ENCODE measurements at regions not wholly inside any gene's neighbourhood (a gene's known extent, or its start where the extent isn't known, plus 50 kb on each side); places are given as distances from the start of the nearest gene placed in this dataset.

DNA sequence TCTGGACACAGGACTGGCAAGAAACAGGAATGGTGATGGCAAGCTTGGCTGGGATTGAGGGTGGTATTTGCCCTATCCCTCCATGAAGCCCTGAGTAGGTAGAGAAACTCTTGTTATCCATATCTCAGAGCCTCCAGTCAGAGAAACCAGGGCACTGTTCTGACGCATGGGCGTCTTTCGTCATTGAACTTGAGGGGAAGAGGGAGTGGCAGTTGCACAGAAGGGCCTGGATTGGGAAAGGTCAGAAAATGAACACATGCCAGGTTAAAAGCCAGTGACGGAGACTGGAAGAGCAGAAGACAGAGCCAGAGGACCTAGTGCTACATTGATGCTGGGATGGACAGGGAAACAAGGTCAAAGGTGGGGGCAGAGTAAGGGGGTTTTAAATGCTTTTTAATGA lies 516.7 kb downstream of the PLPP3 start:
- no peak for DNase-seq

DNA sequence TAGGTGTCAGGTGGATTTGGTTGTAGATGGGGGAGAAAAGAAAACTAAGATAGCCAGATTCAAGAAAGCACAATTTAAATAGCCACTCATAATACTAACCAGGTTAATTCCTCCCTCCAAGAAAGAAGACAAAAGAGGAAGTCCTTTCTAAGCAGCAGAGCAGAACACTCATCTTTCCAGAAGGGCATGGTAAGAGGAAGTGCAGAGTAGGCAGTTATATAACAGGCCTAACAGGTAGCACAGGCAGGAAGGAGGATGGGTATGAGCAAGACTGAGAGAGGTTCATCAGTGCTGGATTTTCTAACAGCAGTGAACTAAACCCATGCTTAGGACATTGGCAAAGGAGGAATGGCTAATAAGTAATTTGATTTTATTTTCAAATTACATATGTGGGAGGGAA lies 517.5 kb downstream of the PLPP3 start:
- no peak for DNase-seq

- no peak for DNase-seq
Observed at GRCh38 chr1:56060906-56061305, 518.5 kb downstream of the PLPP3 start.

GRCh38 chr1:56057466-56058405 lies 521.6 kb downstream of the PLPP3 start:
- no peak for DNase-seq

GRCh38 chr1:56056438-56057287 lies 522.7 kb downstream of the PLPP3 start:
- DNase-seq, result no peak

- DNase-seq, result no peak
Observed at GRCh38 chr1:56054959-56055358, 524.4 kb downstream of the PLPP3 start.

DNA sequence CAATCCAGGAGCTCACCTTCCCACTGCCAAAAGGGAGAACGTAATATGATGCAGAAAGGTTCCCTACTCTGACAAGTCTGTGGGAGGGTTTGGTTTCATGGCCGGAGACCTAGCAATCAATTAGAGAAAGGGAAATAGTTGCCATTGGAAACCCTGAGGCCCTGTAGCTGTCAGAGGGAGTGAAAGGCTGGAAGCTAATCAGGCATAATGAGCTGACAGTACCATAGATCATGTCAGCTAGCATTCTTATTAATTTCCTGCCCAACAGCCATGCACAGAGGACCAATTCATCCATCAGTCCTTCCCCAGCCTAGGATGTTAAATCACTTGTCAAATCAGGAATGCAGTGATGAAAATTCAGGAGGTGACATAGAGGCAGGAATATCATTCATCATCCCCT lies 527.3 kb downstream of the PLPP3 start:
- no peak for DNase-seq

DNA sequence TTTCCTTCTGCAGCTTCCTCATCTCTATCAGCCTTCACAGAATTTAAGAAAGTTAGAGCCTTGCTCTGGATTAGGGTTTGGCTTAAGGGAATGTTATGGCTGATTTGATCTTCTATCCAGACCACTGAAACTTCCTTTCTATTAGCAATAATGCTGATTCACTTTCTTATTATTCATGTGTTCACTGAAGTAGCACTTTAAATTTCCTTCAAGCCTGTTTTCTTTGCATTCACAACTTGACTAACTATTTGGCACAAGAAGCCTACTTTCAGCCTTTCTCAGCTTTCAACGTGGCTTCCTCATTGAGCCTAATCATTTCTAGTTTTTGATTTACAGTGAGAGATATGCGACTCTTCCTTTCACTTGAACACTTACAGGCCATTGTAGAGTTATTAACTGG lies 528.5 kb downstream of the PLPP3 start:
- no peak for DNase-seq

DNA sequence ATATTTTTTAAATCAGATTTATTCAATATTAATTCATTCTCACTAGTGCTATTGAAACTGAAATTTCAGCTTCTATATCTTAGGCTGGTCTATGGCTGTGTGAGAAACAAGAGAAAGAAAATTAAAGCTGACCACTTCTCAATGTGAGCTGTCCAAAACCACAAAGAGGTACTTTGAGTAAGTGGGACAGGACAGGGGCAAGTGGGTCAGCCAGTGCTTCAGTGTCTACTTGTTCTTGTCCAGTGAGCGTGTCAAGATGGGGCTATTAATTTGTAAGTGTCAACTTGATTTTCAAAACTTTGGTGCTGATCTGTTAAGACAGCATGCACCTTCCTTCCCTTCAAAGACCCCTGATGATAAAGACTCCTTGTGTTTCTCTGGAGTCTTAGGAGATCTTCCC lies 533.9 kb downstream of the PLPP3 start:
- no peak for DNase-seq

DNA sequence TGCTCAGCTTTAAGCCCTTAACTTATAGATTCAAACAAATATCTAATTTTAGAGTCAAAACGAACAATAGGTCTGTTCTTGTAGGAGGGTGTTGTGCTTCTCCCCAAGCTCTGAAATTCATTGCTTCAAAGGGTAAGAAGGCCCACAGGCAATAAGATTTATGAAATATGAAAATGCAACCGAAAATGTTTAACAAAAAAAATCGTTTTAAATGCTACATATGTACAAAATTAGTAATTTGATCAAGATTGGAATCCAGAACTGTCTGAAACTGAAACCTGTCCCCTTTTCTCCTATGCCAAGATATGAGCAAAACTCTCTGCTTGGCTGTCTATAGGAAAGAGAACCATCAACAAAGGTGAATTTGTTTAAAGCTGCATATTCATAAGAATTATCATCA lies 534.3 kb downstream of the PLPP3 start:
- DNase-seq, result no peak

DNA sequence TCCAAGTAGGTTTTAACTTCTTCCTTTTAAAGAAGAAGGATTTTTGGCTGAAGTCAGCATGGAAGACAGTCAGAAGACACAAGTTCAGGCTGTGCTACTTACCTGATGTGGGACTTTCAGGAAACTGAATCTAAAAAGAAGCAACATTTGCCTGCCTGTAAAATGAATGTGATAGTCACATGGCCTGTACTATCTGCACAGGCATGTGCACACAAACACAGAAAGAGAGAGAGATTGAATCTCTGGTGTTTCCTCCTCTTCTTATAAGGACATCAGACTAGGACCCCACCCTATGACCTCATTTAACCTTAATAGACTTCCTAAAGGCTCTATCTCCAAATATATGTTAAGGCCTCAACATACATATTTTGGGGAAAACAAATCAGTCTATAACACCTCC lies 542.9 kb downstream of the PLPP3 start:
- no peak for DNase-seq

- DNase-seq, result no peak
Observed at GRCh38 chr1:56034847-56035481, 544.4 kb downstream of the PLPP3 start.

GRCh38 chr1:56034222-56034621 lies 545.1 kb downstream of the PLPP3 start:
- no peak for DNase-seq

GRCh38 chr1:56033321-56034037 lies 545.9 kb downstream of the PLPP3 start:
- no peak for DNase-seq

DNA sequence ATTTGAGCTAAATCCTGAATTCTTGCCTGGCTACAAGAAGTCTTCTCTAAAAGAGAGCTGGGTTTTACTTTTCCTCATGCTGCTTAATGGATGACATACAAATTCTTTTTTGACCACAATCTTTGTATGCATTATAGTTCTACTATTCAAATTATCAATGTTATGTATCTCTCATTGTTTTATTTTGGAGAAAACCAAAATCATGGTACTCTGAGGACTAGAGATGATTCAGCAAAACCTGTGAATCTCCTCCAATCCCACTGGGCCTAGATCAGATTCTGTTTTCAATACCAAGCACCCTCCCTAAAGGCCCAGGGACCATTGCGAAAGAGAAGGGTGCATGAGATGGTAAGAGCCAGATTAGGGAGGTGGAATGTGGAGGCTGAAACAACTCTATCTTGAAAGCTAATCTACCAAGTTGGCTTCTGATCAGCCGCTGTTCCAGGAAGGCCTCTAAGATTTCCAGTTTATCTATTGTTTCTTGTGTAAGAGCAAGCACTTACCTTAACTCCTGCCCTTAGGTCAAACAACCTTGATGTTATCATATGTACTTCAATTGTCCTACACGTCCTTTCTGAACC lies 547.2 kb downstream of the PLPP3 start:
- no peak for DNase-seq

DNA sequence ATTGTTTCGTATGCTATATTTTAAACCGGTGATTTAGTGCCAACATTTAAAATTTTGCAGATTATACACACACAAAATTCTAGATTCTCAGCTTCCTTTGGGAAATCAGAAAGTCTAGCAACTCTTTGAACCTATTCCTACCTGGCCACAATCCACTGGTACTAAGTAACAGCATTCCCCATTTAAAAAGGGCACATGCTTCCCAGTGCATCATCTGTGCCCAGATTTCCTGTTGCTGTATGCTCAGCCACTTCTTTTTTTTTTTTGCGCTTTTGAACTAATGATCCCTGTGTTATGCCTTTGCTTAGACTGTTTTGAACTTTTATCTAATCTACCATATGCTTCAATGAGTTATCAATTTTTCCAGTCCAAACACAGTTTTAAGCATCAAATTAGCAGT lies 548.4 kb downstream of the PLPP3 start:
- DNase-seq, result no peak

DNA sequence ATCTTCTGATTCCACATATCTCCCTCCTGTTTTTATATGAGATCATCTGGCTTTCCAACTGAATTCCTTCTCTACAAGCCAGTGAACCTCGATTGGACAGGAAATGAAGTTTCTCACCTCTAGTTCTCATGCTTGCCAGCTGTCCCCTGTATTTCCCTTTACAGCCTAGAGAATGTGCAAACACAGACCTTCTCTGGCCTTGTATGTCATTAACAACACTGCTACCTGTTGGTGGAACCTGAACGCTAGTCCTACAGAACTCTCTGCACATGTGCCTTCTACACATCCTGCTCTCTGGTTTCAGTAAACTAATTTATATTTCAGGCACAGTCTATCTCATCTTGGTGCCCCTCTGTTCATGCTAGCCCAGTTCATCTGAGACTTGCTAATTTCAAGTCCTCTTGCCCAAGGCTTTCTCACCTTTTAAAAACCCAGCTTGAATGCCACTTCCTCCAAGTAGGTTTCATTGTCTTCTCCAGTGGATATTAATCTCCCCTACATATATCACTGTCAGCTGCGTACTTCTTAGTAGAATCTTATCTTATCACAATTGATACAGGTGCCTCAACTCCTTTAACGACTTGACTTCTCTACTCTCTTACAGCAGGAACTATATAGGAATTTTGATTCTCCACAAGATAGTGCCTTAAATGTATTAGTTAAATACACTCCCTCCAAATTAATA lies 549.9 kb downstream of the PLPP3 start:
- no peak for DNase-seq

GRCh38 chr1:56028911-56029310 lies 550.5 kb downstream of the PLPP3 start:
- DNase-seq, result no peak

- DNase-seq, result no peak
Observed at GRCh38 chr1:56028244-56028643, 551.1 kb downstream of the PLPP3 start.

DNA sequence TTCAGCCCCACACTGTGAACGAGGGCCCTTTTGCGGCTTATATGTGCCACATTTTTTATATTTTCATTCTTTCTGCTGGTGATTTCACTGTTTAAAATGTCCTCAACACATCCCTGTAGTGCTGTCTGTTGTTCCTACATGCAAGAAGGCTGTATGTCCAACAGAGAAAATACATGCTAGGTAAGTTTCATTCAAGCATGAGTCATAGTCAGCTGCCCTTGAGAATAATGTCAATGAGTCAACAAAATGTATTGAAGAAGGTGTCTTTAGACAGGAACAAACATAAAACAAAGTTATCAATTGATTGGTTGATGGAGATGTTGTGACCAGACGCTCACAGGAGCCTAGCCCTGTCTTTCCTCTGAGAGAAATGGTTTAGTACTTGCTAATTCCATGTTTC lies 553.4 kb downstream of the PLPP3 start:
- no peak for DNase-seq

GRCh38 chr1:56024155-56024554 lies 555.2 kb downstream of the PLPP3 start:
- no peak for DNase-seq

- DNase-seq, result no peak
Observed at GRCh38 chr1:56019922-56020321, 559.4 kb downstream of the PLPP3 start.
